Fibroblast of skin of abdomen (primary cell): ENCODE measurements at regions not wholly inside any gene's neighbourhood (a gene's known extent, or its start where the extent isn't known, plus 50 kb on each side); places are given as distances from the start of the nearest gene placed in this dataset.

ENCODE experiments used
- DNase-seq: peaks from one replicate; pipeline ENCODE4 v3.0.0-alpha.2; 2013

- DNase-seq = no peak
These were observed 78.8 kb upstream of the NTRK2 start for GRCh38 chr9:84590706-84591105.

GRCh38 chr9:84592918-84593317 lies 76.6 kb upstream of the NTRK2 start:
- DNase-seq = no peak

- no peak for DNase-seq
These were observed 76.2 kb upstream of the NTRK2 start for GRCh38 chr9:84593352-84593751.

GRCh38 chr9:84597131-84597530 lies 72.4 kb upstream of the NTRK2 start:
- no peak for DNase-seq

GRCh38 chr9:84598921-84599636 lies 70.5 kb upstream of the NTRK2 start:
- peak; percentile 0 for DNase-seq

- DNase-seq = no peak
These were observed 68.8 kb upstream of the NTRK2 start for GRCh38 chr9:84600739-84601138.

GRCh38 chr9:84604223-84604622 lies 65.3 kb upstream of the NTRK2 start:
- DNase-seq = no peak

GRCh38 chr9:84609779-84610178 lies 59.8 kb upstream of the NTRK2 start:
- DNase-seq = no peak

GRCh38 chr9:84613431-84613830 lies 56.1 kb upstream of the NTRK2 start:
- DNase-seq = no peak

GRCh38 chr9:84615544-84615943 lies 54.0 kb upstream of the NTRK2 start:
- no peak for DNase-seq

- DNase-seq = no peak
These were observed 52.0 kb upstream of the NTRK2 start for GRCh38 chr9:84617411-84618029.
